Chondrocyte (in vitro differentiated cells): ENCODE measurements at regions not wholly inside any gene's neighbourhood (a gene's known extent, or its start where the extent isn't known, plus 50 kb on each side); places are given as distances from the start of the nearest gene placed in this dataset.

Experiments
- DNase-seq: peaks from one replicate; pipeline ENCODE4 v3.0.0; 2021; ENCODE audit warnings: mixed read lengths, low spot score
- H3K27ac Mint-ChIP-seq: one replicate; pipeline ENCODE4 v1.8.0; 2021; ENCODE audit warnings: mild to moderate bottlenecking, moderate library complexity, mixed read lengths; ENCODE audit not compliant: unreplicated experiment
- H3K27me3 Mint-ChIP-seq: 2 replicates; pipeline ENCODE4 v1.8.0; 2021; ENCODE audit warnings: low read depth, mixed read lengths
- H3K36me3 Mint-ChIP-seq: 2 replicates; pipeline ENCODE4 v1.8.0; 2021; ENCODE audit warnings: low read depth, mixed read lengths
- H3K4me1 Mint-ChIP-seq: 2 replicates; pipeline ENCODE4 v1.8.0; 2021; ENCODE audit warnings: low read depth, mild to moderate bottlenecking, mixed read lengths
- H3K4me3 Mint-ChIP-seq: one replicate; pipeline ENCODE4 v1.8.0; 2021; ENCODE audit warnings: mild to moderate bottlenecking, moderate library complexity, mixed read lengths; ENCODE audit not compliant: unreplicated experiment
- H3K9me3 Mint-ChIP-seq: 2 replicates; pipeline ENCODE4 v1.8.0; 2021; ENCODE audit warnings: low read depth, mixed read lengths
- TF ChIP-seq, protein P1 (sequence below): fragments of 200-600 bp; sonication (generic); IDR thresholded peaks from 2 replicates; pipeline ENCODE4 v1.5.0; 2021; ENCODE audit warnings: antibody characterized with exemption, mild to moderate bottlenecking, moderate library complexity

DNA sequence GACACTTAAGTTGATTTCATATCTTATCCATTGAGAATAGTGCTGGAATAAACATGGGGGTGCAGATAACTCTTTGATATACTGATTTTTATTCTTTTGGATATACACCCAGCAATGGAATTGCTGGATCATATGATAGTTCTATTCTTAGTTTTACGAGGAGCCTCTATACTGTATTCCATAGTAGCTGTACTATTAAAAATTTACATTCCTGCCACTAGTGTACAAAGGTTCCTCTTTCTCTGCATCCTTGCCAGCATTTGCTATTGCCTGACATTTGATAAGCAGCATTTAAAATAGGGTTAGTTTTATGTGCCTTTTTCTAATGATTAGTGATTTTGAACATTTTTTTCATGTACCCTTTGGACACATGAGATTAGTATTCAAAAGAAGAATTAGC, 554.2 kb downstream of the JRKL start:
- TF ChIP-seq, protein P1, sequence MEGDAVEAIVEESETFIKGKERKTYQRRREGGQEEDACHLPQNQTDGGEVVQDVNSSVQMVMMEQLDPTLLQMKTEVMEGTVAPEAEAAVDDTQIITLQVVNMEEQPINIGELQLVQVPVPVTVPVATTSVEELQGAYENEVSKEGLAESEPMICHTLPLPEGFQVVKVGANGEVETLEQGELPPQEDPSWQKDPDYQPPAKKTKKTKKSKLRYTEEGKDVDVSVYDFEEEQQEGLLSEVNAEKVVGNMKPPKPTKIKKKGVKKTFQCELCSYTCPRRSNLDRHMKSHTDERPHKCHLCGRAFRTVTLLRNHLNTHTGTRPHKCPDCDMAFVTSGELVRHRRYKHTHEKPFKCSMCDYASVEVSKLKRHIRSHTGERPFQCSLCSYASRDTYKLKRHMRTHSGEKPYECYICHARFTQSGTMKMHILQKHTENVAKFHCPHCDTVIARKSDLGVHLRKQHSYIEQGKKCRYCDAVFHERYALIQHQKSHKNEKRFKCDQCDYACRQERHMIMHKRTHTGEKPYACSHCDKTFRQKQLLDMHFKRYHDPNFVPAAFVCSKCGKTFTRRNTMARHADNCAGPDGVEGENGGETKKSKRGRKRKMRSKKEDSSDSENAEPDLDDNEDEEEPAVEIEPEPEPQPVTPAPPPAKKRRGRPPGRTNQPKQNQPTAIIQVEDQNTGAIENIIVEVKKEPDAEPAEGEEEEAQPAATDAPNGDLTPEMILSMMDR, result peak; percentile 40
- no peaks in the 10 kb centered on the region for H3K36me3 Mint-ChIP-seq
- no peak overlapping the region for H3K27ac Mint-ChIP-seq
- DNase-seq, result no peak
- H3K4me1 Mint-ChIP-seq, result no peaks in the 10 kb centered on the region
- no peaks in the 10 kb centered on the region for H3K9me3 Mint-ChIP-seq
- peaks cover 8% of the 10 kb centered on the region for H3K27me3 Mint-ChIP-seq
- no peak overlapping the region for H3K4me3 Mint-ChIP-seq

DNA sequence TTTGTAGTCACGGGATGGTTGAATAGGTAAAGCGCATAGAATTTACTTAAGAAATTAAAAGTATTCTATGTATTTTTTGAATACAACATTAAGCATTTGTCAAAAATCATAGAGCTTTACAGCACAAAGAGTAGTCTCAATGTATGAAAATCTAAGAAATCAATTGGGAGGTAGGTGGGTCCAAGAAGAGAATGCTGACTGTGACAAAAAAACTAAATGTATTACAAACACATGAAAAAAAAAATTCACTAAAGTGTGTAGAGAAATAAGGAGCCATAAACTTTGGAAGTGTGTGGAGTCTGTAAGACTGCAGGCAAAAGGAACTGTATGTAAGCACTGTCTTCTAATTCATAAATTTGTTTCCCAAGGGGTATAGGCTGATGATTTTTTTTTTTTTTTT, 558.3 kb downstream of the JRKL start:
- H3K36me3 Mint-ChIP-seq, result no peaks in the 10 kb centered on the region
- H3K4me3 Mint-ChIP-seq, result no peak overlapping the region

DNA sequence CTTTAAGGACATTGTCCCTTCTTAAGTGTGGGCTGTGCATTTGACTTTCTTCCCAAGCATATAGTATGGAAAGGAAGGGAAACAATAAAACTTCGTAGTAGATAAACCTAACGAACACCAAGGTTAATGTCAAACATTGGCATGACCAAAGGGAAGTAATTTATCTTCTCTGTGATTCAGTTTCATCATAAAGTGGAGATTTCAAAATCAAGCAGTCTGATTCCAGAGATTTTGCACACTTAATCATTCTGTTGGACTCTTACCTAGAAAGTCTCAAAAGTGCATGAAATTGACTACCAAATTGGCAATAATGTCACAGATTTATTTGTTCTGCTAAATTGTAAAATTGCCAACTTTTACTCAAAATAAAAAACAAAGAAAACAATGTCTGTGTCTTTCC, 559.7 kb downstream of the JRKL start:
- no peaks in the 10 kb centered on the region for H3K4me1 Mint-ChIP-seq
- TF ChIP-seq, protein P1, result no peak
- H3K9me3 Mint-ChIP-seq, result peaks cover 3% of the 10 kb centered on the region
- no peak overlapping the region for H3K27ac Mint-ChIP-seq
- no peaks in the 10 kb centered on the region for H3K36me3 Mint-ChIP-seq
- no peak for DNase-seq
- no peak overlapping the region for H3K4me3 Mint-ChIP-seq
- H3K27me3 Mint-ChIP-seq, result peaks cover 4% of the 10 kb centered on the region

More for the DNA sequence above, 558.3 kb downstream of the JRKL start:
- H3K9me3 Mint-ChIP-seq, result peaks cover 3% of the 10 kb centered on the region
- peaks cover 8% of the 10 kb centered on the region for H3K27me3 Mint-ChIP-seq
- no peak for DNase-seq
- H3K4me1 Mint-ChIP-seq, result no peaks in the 10 kb centered on the region
- TF ChIP-seq, protein P1, result no peak
- no peak overlapping the region for H3K27ac Mint-ChIP-seq

DNA sequence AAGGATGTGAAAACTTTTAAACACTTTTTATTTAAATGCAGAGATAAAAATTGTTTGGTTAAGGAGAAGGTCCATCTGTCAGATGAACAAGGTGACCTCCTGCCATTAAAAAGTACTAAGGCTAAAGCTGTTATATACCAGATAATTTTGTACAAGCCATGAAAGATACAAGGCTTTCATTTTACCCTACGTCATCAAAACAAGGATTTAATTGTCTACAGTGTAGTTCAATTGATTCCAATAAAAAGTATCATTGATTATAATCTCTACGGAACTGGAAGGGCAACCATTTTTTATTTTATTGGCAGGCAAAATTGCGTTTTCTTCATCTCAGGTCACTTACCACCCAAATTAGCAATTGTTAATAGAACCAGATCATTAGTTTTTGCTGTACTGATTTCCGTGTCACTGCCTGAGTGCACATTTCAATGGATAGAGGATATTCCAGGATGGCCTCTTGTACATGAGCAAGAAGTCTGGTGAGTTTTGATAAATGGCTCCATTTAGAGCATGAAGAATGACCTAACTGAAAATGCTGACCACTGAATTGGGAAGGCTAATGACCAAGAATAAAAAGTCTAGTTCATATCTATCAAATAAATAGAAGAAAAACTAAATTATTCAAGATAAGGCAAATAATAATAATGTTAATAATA, 564.9 kb downstream of the JRKL start:
- no peak overlapping the region for H3K4me3 Mint-ChIP-seq

DNA sequence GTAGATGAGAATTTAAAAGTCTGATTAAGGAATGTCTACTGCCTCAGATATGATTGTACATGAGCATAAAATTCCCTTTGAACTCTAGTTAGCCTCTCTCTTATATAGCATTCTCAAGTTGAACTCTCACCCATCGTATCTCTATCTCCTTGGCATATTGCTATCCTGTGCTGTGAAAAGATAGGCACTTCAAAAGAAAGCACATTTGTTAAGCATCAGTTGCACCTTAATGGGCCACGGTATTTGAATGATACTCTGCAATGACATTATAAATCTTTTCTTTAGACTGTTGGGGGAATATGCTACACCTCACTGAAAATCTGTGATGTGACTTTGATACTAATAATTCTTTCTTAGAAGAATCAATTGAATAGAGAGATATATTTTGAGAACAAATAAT, 570.7 kb downstream of the JRKL start:
- no peaks in the 10 kb centered on the region for H3K9me3 Mint-ChIP-seq
- H3K4me1 Mint-ChIP-seq, result no peaks in the 10 kb centered on the region
- DNase-seq, result no peak
- no peaks in the 10 kb centered on the region for H3K36me3 Mint-ChIP-seq
- H3K27ac Mint-ChIP-seq, result no peak overlapping the region
- peaks cover 4% of the 10 kb centered on the region for H3K27me3 Mint-ChIP-seq
- no peak overlapping the region for H3K4me3 Mint-ChIP-seq
- TF ChIP-seq, protein P1, result no peak

More for the DNA sequence above, 564.9 kb downstream of the JRKL start:
- Mint-ChIP-seq H3K27me3 (peaks cover 7% of the 10 kb centered on the region), H3K27ac (no peak overlapping the region), H3K36me3 (no peaks in the 10 kb centered on the region), H3K9me3 (peaks cover 3% of the 10 kb centered on the region), H3K4me1 (no peaks in the 10 kb centered on the region)
- no peak for DNase-seq
- TF ChIP-seq, protein P1, result no peak
